ENCODE measurements at regions not wholly inside any gene's neighbourhood (a gene's known extent, or its start where the extent isn't known, plus 50 kb on each side); places are given as distances from the start of the nearest gene placed in this dataset.
"Not testable (repeated sequence)": the region's sequence is repeated elsewhere in the genome, so short reads cannot be mapped to it uniquely, and the experiment has no call there.

DNA sequence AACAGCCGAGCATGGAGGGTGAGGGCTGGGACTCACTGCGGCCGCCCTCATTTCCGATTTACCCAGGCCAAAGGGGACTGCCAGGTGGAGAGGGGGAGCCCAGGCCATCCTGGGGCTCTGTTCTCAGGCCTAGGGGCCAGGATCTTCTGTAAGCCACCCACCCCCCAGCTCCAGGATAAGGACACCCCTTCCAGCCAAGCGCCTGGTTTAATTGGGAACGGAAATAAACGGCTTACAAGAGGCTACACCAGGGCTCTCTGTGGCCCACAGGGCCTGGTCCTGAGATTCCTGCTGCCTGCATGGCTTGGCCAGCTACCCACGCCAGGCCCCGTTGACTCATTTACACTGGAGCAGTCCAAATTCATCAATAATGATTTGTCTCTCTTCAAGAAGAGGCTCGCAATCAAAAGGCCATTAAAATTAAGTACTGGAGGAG, 68.1 kb upstream of the TOP1 start:
- no peaks in the 10 kb centered on the region for H3K9me3 Mint-ChIP-seq
- H3K4me3 Mint-ChIP-seq = no peak overlapping the region
- no peaks in the 10 kb centered on the region for H3K36me3 Mint-ChIP-seq (ENCODE audit: low read depth)
- no peaks in the 10 kb centered on the region for H3K27me3 Mint-ChIP-seq (ENCODE audit: low read depth)
- peaks cover 10% of the 10 kb centered on the region for H3K4me1 Mint-ChIP-seq (ENCODE audit: low read depth)
- no peak overlapping the region for H3K27ac Mint-ChIP-seq

- H3K9me3 Mint-ChIP-seq = no peaks in the 10 kb centered on the region
- H3K4me3 Mint-ChIP-seq = no peak overlapping the region
Measured at GRCh38 chr20:40961176-40961575, 67.4 kb upstream of the TOP1 start.

DNA sequence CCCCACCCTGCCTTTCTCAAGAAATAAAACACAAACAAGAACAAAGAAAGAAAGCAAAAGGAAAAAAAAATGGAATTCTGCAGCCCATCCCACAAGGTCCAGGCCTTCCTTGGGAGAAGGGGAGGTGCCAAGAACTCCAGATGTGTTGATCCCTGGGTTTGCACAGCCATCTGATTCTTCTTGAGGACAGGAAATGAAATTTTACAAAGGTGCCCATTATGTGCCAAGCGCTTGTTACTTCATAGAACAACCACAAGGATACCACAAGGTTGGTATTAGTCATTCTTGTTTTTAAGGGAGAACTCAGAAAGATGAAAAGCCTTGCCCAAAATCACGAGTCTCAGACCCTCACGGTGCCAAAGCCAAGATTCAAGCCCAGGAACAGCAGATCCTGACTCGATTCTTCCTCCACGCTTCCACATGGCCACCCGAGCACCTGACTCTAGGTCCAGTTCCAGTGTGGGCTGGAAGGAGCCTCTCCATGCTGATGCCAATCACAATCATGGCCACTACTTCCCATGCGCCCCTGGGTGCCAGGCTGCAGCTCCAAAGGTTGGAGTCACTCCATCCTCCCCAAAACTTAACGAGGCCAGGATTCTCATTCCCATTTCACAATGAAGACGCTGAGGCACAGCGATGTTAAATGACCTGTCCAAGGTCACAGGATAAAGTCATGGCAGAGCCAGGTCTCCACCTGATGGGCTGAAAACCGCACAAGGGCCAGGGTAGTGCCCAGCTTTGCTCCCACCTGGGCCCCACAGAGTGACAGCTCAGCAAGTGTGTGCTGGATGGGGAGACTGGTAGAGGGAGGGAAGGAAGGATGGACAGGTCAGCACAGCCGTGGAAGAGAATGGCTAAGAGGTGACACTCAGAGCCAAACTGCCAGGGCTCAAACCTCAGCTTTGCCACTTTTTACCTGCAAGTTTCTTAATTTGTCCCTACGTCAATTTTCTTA, 66.7 kb upstream of the TOP1 start:
- H3K27me3 Mint-ChIP-seq (ENCODE audit: low read depth) = no peaks in the 10 kb centered on the region
- H3K36me3 Mint-ChIP-seq (ENCODE audit: low read depth) = no peaks in the 10 kb centered on the region
- no peaks in the 10 kb centered on the region for H3K9me3 Mint-ChIP-seq
- H3K27ac Mint-ChIP-seq = no peak overlapping the region
- no peak overlapping the region for H3K4me3 Mint-ChIP-seq
- peaks cover 10% of the 10 kb centered on the region for H3K4me1 Mint-ChIP-seq (ENCODE audit: low read depth)

More at GRCh38 chr20:40961176-40961575, 67.4 kb upstream of the TOP1 start:
- H3K36me3 Mint-ChIP-seq (ENCODE audit: low read depth) = no peaks in the 10 kb centered on the region
- no peak overlapping the region for H3K27ac Mint-ChIP-seq
- peaks cover 10% of the 10 kb centered on the region for H3K4me1 Mint-ChIP-seq (ENCODE audit: low read depth)
- H3K27me3 Mint-ChIP-seq (ENCODE audit: low read depth) = no peaks in the 10 kb centered on the region

DNA sequence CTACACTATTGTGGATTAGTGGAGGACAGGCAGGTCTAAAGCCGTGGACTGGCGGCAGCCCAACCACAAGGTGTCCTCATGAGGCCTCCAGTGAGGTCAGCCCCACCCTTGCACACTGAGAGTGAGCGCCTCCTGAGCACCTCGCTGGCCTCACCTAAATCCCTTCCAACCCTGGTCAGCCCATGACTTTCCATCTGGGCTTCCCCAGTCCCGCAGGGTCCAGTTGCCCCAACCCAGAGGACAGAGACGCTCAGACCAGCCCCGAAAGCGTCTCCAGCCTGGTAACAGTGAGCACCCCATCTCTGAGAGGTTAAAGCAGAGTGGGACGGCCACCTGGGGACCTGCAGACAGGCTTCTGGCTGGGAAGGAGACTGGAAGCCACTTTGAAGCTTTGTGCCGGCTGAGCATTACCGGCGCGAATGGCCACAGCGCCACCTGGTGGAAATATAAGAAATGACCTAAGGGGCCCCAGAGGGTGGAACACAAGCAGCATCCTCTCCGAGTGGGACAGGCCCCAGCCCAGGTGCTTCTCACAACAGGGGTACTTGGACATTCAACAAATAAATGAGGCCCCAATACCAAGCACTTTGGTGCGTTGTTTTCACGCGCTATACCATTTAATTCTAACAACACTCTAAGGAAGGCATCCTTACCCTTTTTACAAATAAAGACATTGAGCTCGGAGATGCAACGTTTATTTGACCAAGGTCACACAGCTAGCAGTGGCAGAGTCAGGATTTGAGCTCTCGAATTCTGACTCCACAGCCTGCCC, 65.7 kb upstream of the TOP1 start:
- no peaks in the 10 kb centered on the region for H3K27me3 Mint-ChIP-seq (ENCODE audit: low read depth)
- H3K36me3 Mint-ChIP-seq (ENCODE audit: low read depth) = no peaks in the 10 kb centered on the region
- no peak overlapping the region for H3K27ac Mint-ChIP-seq
- peaks cover 10% of the 10 kb centered on the region for H3K4me1 Mint-ChIP-seq (ENCODE audit: low read depth)
- no peaks in the 10 kb centered on the region for H3K9me3 Mint-ChIP-seq
- H3K4me3 Mint-ChIP-seq = no peak overlapping the region

GRCh38 chr20:40963505-40963845, 65.1 kb upstream of the TOP1 start:
- Mint-ChIP-seq H3K27me3 (ENCODE audit: low read depth) (no peaks in the 10 kb centered on the region), H3K4me1 (ENCODE audit: low read depth) (peaks cover 10% of the 10 kb centered on the region), H3K9me3 (no peaks in the 10 kb centered on the region), H3K36me3 (ENCODE audit: low read depth) (no peaks in the 10 kb centered on the region), H3K4me3 (no peak overlapping the region), H3K27ac (no peak overlapping the region)

DNA sequence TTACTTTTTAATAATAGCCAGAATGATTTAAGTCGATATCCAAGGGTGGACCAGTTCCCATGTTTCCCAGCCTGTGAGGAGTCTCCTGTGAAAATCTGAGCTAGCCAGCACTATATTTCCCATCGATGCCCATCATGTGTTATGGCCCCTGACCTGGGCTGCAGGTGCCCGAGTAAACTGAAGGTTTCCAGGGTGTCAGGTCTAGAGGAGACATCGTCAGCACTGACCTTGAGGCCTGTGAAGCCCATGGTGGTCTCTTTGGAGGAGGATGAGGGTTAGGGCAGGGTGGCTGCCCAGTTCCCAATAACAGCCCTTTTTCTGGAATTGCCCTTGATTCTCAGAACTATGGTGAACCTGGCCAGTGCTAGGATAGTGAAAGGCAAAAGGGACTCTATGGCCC, 63.0 kb upstream of the TOP1 start:
- Mint-ChIP-seq H3K4me1 (ENCODE audit: low read depth) (peaks cover 19% of the 10 kb centered on the region), H3K9me3 (no peaks in the 10 kb centered on the region), H3K36me3 (ENCODE audit: low read depth) (no peaks in the 10 kb centered on the region)

GRCh38 chr20:40966103-40966502, 62.5 kb upstream of the TOP1 start:
- Mint-ChIP-seq H3K4me1 (ENCODE audit: low read depth) (peaks cover 19% of the 10 kb centered on the region), H3K4me3 (no peak overlapping the region), H3K27ac (no peak overlapping the region), H3K9me3 (no peaks in the 10 kb centered on the region), H3K27me3 (ENCODE audit: low read depth) (peaks cover 15% of the 10 kb centered on the region), H3K36me3 (ENCODE audit: low read depth) (no peaks in the 10 kb centered on the region)

More for the DNA sequence above, 63.0 kb upstream of the TOP1 start:
- H3K4me3 Mint-ChIP-seq = no peak overlapping the region
- no peak overlapping the region for H3K27ac Mint-ChIP-seq
- peaks cover 11% of the 10 kb centered on the region for H3K27me3 Mint-ChIP-seq (ENCODE audit: low read depth)

DNA sequence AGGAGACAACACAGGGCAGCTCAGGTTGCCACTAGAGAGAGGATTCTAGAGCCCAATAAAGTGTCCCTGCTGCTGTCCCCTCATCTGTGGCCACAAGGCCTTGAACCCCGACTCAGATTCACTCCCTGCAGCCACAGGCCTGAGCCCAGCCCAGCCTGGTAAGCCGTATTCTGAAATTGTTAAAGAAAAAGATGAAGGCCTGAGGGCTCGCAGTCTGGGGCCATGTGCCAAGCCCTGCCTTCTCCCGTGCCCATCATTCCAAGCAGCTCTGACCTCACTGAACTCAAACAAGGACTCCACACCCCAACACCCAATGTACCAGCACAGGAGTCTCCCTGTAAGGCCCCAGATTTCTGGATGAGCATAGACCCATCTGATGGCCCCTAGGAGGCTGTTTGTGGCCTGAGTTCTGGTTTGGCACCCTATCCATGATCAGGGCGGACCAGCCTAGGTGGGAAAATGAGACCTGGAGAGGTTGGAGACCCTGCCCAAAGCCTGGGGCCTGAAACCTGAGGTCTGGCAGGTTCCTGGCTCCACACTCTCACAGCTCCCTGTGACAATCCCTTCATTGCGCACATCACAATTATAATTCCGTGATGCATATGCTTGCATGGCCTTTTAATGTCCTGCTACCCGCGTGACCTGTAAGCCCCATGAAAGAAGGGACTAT, 62.0 kb upstream of the TOP1 start:
- no peaks in the 10 kb centered on the region for H3K9me3 Mint-ChIP-seq
- no peaks in the 10 kb centered on the region for H3K36me3 Mint-ChIP-seq (ENCODE audit: low read depth)
- no peak overlapping the region for H3K4me3 Mint-ChIP-seq
- peaks cover 17% of the 10 kb centered on the region for H3K4me1 Mint-ChIP-seq (ENCODE audit: low read depth)
- H3K27me3 Mint-ChIP-seq (ENCODE audit: low read depth) = peaks cover 18% of the 10 kb centered on the region
- no peak overlapping the region for H3K27ac Mint-ChIP-seq

DNA sequence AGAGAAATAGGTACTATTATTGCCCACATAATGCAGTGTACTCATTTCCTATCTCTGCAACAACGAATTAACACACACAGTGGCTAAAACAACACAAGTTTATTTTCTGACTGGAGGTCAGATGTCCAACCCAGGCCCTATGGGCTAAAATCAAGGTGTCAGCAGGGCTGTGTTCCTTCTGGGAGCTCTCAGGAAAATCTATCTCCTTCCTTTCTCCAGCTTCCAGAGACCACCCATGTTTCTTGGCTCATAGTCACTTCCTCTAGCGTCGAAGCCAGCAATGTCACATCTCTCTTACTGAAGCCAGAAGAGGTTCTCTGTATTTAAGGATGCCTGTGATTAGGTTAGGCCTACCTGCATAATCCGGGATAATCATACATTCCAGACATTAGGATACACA, 60.9 kb upstream of the TOP1 start:
- H3K4me1 Mint-ChIP-seq (ENCODE audit: low read depth) = peaks cover 13% of the 10 kb centered on the region
- H3K36me3 Mint-ChIP-seq (ENCODE audit: low read depth) = no peaks in the 10 kb centered on the region
- H3K9me3 Mint-ChIP-seq = no peaks in the 10 kb centered on the region
- H3K27ac Mint-ChIP-seq = no peak overlapping the region
- no peak overlapping the region for H3K4me3 Mint-ChIP-seq
- peaks cover 18% of the 10 kb centered on the region for H3K27me3 Mint-ChIP-seq (ENCODE audit: low read depth)

DNA sequence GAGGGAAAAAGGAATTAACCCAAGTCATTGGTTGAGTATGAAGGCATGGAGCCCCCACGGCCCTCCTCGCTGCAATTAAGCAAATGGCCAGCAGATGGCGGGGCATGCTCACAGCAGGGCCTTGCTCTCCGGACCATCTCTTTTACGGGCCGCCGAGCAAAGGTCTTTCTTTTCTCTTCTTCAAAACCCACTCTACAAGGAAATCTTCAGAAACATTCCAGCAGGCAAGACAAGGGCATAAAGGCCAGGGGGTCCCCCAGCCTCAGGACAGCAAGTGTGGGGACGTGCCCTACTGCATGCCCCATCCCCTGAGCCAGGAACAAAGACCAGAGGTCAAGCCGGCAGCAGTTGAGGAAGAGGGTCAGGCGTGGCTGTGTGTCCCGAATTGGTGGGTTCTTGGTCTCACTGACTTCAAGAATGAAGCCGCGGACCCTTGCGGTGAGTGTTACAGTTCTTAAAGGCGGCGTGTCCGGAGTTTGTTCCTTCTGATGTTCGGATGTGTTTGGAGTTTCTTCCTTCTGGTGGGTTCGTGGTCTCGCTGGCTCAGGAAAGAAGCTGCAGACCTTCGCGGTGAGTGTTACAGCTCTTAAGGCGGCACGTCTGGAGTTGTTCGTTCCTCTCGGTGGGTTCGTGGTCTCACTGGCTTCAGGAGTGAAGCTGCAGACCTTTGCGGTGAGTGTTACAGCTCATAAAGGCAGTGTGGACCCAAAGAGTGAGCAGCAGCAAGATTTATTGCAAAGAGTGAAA, 59.6 kb upstream of the TOP1 start:
- not testable (repeated sequence) for H3K4me1 Mint-ChIP-seq (ENCODE audit: low read depth); H3K9me3 Mint-ChIP-seq; H3K36me3 Mint-ChIP-seq (ENCODE audit: low read depth); H3K27ac Mint-ChIP-seq
- H3K4me3 Mint-ChIP-seq = peak overlapping the region; percentile 80
- peaks cover 30% of the 10 kb centered on the region for H3K27me3 Mint-ChIP-seq (ENCODE audit: low read depth)

DNA sequence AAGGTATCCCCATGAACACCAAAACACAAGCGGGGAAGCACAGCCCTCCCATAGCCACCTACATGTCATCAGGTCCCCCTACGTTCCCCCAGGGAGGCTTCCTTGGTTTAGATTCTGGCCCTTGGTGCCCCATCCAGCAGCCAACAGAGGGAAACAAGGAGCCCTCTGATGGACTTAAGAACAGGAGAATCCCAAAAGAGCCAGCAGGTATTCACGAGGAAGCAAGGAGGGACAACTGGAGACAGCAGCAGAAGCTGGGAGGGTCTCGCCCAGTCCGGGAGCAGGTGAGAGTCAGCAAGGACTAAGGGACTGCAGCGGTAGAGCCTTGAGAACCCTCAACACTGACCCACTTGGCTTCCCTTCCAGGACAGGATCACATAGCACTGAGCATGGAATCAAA, 58.4 kb upstream of the TOP1 start:
- Mint-ChIP-seq H3K9me3 (no peaks in the 10 kb centered on the region), H3K27me3 (ENCODE audit: low read depth) (peaks cover 41% of the 10 kb centered on the region), H3K4me1 (ENCODE audit: low read depth) (peaks cover 9% of the 10 kb centered on the region), H3K4me3 (no peak overlapping the region), H3K27ac (no peak overlapping the region), H3K36me3 (ENCODE audit: low read depth) (no peaks in the 10 kb centered on the region)

GRCh38 chr20:40977218-40977617, 51.4 kb upstream of the TOP1 start:
- Mint-ChIP-seq H3K4me1 (ENCODE audit: low read depth) (peaks cover 4% of the 10 kb centered on the region), H3K36me3 (ENCODE audit: low read depth) (peaks cover 8% of the 10 kb centered on the region), H3K4me3 (no peak overlapping the region), H3K9me3 (peaks cover 25% of the 10 kb centered on the region), H3K27ac (no peak overlapping the region), H3K27me3 (ENCODE audit: low read depth) (peaks cover 49% of the 10 kb centered on the region)

DNA sequence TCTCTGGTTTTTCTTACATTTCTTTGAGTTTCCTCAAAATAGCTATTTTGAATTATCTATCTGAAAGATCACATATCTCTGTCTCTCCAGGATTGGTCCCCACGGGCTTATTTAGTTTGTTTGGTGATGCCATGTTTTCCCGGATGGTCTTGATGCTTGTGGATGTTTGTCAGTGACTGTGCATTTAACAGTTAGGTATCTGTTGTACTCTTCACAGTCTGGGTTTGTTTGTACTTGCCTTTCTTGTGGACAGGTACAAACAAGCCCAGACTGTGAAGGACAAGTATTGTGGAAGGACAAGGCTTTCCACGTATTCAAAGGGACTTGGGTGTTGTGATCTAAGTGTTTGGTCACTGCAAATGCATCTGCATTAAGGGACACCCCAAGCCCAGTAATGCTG, 49.9 kb upstream of the TOP1 start:
- no peak overlapping the region for H3K4me3 Mint-ChIP-seq
- peaks cover 4% of the 10 kb centered on the region for H3K4me1 Mint-ChIP-seq (ENCODE audit: low read depth)
- no peak overlapping the region for H3K27ac Mint-ChIP-seq
- H3K36me3 Mint-ChIP-seq (ENCODE audit: low read depth) = peaks cover 8% of the 10 kb centered on the region
- peaks cover 25% of the 10 kb centered on the region for H3K9me3 Mint-ChIP-seq
- H3K27me3 Mint-ChIP-seq (ENCODE audit: low read depth) = peaks cover 40% of the 10 kb centered on the region
